SK-N-SH (cell line): ENCODE measurements at regions not wholly inside any gene's neighbourhood (a gene's known extent, or its start where the extent isn't known, plus 50 kb on each side); places are given as distances from the start of the nearest gene placed in this dataset.

Experiments used
- CTCF ChIA-PET: fragments of 300-600, 350-600 bp; formaldehyde crosslinking; extraction: SDS; loops from one replicate; lab custom pipeline; 2021; lab: Yijun Ruan, JAX
- POLR2A ChIA-PET: fragments of 350-600 bp; sonication (Branson Sonifier 250); formaldehyde crosslinking; extraction: SDS; loops from one replicate; lab custom pipeline; 2020; ENCODE audit warnings: antibody characterized with exemption, inconsistent platforms; lab: Yijun Ruan, JAX
- DNase-seq: peaks from one replicate; pipeline ENCODE4 v3.0.0; 2012
- H2AFZ ChIP-seq: fragments of 200-600 bp; sonication (generic); 2 replicates; pipeline ENCODE4 v1.8.1; 2016; ENCODE audit warnings: antibody characterized with exemption, mild to moderate bottlenecking, low read depth
- H3F3A ChIP-seq: fragments of 200-600 bp; sonication (generic); replicated peaks from 2 replicates; pipeline ENCODE3; 2016; ENCODE audit warnings: antibody characterized with exemption, mild to moderate bottlenecking; ENCODE audit not compliant: insufficient read depth
- H3K27ac ChIP-seq, 2 experiments: fragments of 200-500 bp in 1 of 2; fragments of 200-600 bp in 1 of 2; sonication (Bioruptor generic) in 1 of 2; sonication (generic), shearing (Covaris generic) in 1 of 2; 2 replicates each; pipeline versions ENCODE4 v1.5.1 to v1.6.1; 2014 to 2016; ENCODE audit warnings: low read depth in 2 of 2, inconsistent platforms in 1 of 2, low read length in 1 of 2, mild to moderate bottlenecking in 1 of 2, mixed read lengths in 1 of 2
- H3K27me3 ChIP-seq: fragments of 200-600 bp; sonication (generic), shearing (Covaris generic); 2 replicates; pipeline ENCODE4 v1.6.1; 2016; ENCODE audit warnings: mixed run types; ENCODE audit not compliant: insufficient read depth
- H3K36me3 ChIP-seq, 2 experiments: fragments of 200-500 bp in 1 of 2; fragments of 200-600 bp in 1 of 2; sonication (Bioruptor generic) in 1 of 2; sonication (generic) in 1 of 2; replicated peaks in 1 of 2; 2 replicates each; pipeline versions ENCODE3 to v1.5.1; 2014 to 2016; ENCODE audit warnings: low read length in 1 of 2, mild to moderate bottlenecking in 1 of 2; ENCODE audit not compliant: insufficient read depth in 2 of 2, control insufficient read depth in 1 of 2
- H3K4me1 ChIP-seq, 2 experiments: fragments of 200-500 bp in 1 of 2; fragments of 200-600 bp in 1 of 2; sonication (Bioruptor generic) in 1 of 2; sonication (generic), shearing (Covaris generic) in 1 of 2; 2 replicates each; pipeline versions ENCODE4 v1.5.1 to v1.6.1; 2014 to 2016; ENCODE audit warnings: low read depth in 1 of 2, low read length in 1 of 2, mixed run types in 1 of 2; ENCODE audit not compliant: insufficient read depth in 2 of 2, control insufficient read depth in 1 of 2
- H3K4me2 ChIP-seq: fragments of 200-600 bp; sonication (generic), shearing (Covaris generic); 2 replicates; pipeline ENCODE4 v1.6.1; 2017; ENCODE audit warnings: mixed run types
- H3K4me3 ChIP-seq, 2 experiments: fragments of 200-500 bp in 1 of 2; fragments of 200-600 bp in 1 of 2; sonication (Bioruptor generic) in 1 of 2; sonication (generic), shearing (Covaris generic) in 1 of 2; 2 replicates each; pipeline versions ENCODE4 v1.5.1 to v1.8.1; 2014 to 2016; ENCODE audit warnings: low read depth in 2 of 2, inconsistent platforms in 1 of 2, low read length in 1 of 2, mild to moderate bottlenecking in 1 of 2, mixed read lengths in 1 of 2, moderate library complexity in 1 of 2
- H3K79me2 ChIP-seq: fragments of 200-600 bp; sonication (generic); 2 replicates; pipeline ENCODE4 v1.8.1; 2017; ENCODE audit warnings: mild to moderate bottlenecking; ENCODE audit not compliant: insufficient read depth
- H3K9ac ChIP-seq: fragments of 200-600 bp; sonication (generic); 2 replicates; pipeline ENCODE4 v1.6.1; 2017; ENCODE audit warnings: mixed run types
- H3K9me2 ChIP-seq: fragments of 200-600 bp; sonication (generic); 2 replicates; pipeline ENCODE4 v1.6.1; 2017; ENCODE audit warnings: mixed run types
- H3K9me3 ChIP-seq: fragments of 200-600 bp; sonication (generic); 2 replicates; pipeline ENCODE4 v1.6.1; 2017; ENCODE audit warnings: mixed run types, mild to moderate bottlenecking, moderate library complexity
- H4K20me1 ChIP-seq: fragments of 200-600 bp; sonication (generic); 2 replicates; pipeline ENCODE4 v1.6.1; 2017; ENCODE audit warnings: mild to moderate bottlenecking, mixed run types; ENCODE audit not compliant: insufficient read depth
- CTCF ChIP-seq: fragments of 200-600 bp; sonication (generic); IDR thresholded peaks from 2 replicates; pipeline ENCODE4 v1.6.1; 2017; ENCODE audit warnings: antibody characterized with exemption, mild to moderate bottlenecking, moderate library complexity
- ELF1 ChIP-seq: IDR thresholded peaks from 2 replicates; pipeline ENCODE4 v1.4.0; 2012
- FOSL2 ChIP-seq: IDR thresholded peaks from 2 replicates; pipeline ENCODE4 v1.4.0; 2012; ENCODE audit warnings: low read depth, mild to moderate bottlenecking, moderate library complexity, borderline replicate concordance
- FOXJ3 ChIP-seq: sonication (generic); formaldehyde crosslinking; IDR thresholded peaks from 2 replicates; pipeline ENCODE4 v1.5.1; 2020; ENCODE audit warnings: mild to moderate bottlenecking, missing genetic modification reagents
- GATA2 ChIP-seq: sonication (generic); formaldehyde crosslinking; IDR thresholded peaks from 2 replicates; pipeline ENCODE4 v1.5.0; 2020; ENCODE audit warnings: mild to moderate bottlenecking, missing genetic modification reagents
- IRF3 ChIP-seq: fragments of 150-350 bp; IDR thresholded peaks from 2 replicates; pipeline ENCODE4 v1.6.1; 2016; ENCODE audit warnings: mild to moderate bottlenecking, low read depth, low read length
- MAX ChIP-seq: IDR thresholded peaks from 2 replicates; pipeline ENCODE4 v1.4.0; 2012; ENCODE audit warnings: low read depth
- NRF1 ChIP-seq: IDR thresholded peaks from 2 replicates; pipeline ENCODE4 v1.6.1; 2012; ENCODE audit warnings: low read depth, mild to moderate bottlenecking, low read length
- POLR2AphosphoS5 ChIP-seq: IDR thresholded peaks from 2 replicates; pipeline ENCODE4 v1.6.1; 2012; ENCODE audit warnings: low read depth, low read length
- RAD21 ChIP-seq: IDR thresholded peaks from 2 replicates; pipeline ENCODE4 v1.6.1; 2012; ENCODE audit warnings: mild to moderate bottlenecking, low read length
- RCOR1 ChIP-seq: fragments of 150-350 bp; IDR thresholded peaks from 2 replicates; pipeline ENCODE4 v1.6.1; 2017; ENCODE audit warnings: antibody characterized with exemption, low read length
- RFX5 ChIP-seq: IDR thresholded peaks from 2 replicates; pipeline ENCODE4 v1.6.1; 2012; ENCODE audit warnings: mild to moderate bottlenecking, improper control_type of control experiment, low read length
- SMC3 ChIP-seq: IDR thresholded peaks from 2 replicates; pipeline ENCODE4 v1.6.1; 2012; ENCODE audit warnings: low read depth, low read length, improper control_type of control experiment
- TAF1 ChIP-seq: IDR thresholded peaks from 2 replicates; pipeline ENCODE4 v1.6.1; 2012; ENCODE audit warnings: low read depth, mild to moderate bottlenecking, low read length, moderate library complexity, borderline replicate concordance
- TEAD4 ChIP-seq: IDR thresholded peaks from 2 replicates; pipeline ENCODE4 v1.4.0; 2012; ENCODE audit warnings: mild to moderate bottlenecking, borderline replicate concordance; ENCODE audit not compliant: insufficient read depth
- USF1 ChIP-seq: IDR thresholded peaks from 2 replicates; pipeline ENCODE4 v1.4.0; 2012; ENCODE audit warnings: low read depth, borderline replicate concordance
- USF2 ChIP-seq: fragments of 150-350 bp; IDR thresholded peaks from 2 replicates; pipeline ENCODE4 v1.6.1; 2017; ENCODE audit warnings: antibody characterized with exemption, low read length, low read depth, borderline replicate concordance
- WGBS: methylation state at CpG from one replicate; pipeline ENCODE4 v1.1.6; 2017; ENCODE audit warnings: low lambda C conversion rate; 5-methylcytosine and 5-hydroxymethylcytosine counted together
- TF ChIP-seq, protein P1 (sequence below): IDR thresholded peaks from 2 replicates; pipeline ENCODE4; 2012

- ChIA-PET CTCF (no interaction called here), POLR2A (no interaction called here)
- Histone ChIP-seq H3K36me3 (no peaks in the 10 kb centered on the region), H3K27me3 (no peaks in the 10 kb centered on the region), H4K20me1 (no peaks in the 10 kb centered on the region), H3K4me3 (no peak overlapping the region), H3K4me2 (no peak overlapping the region), H3K79me2 (no peaks in the 10 kb centered on the region), H3K4me1 (no peaks in the 10 kb centered on the region), H2AFZ (no peak overlapping the region)
- TF ChIP-seq TAF1 (no peak), MAX (no peak), FOXJ3 (no peak), NRF1 (no peak), RCOR1 (no peak), RFX5 (no peak), USF2 (no peak), TEAD4 (no peak), IRF3 (no peak), USF1 (no peak), SMC3 (no peak), GATA2 (CRISPR knock-in tag) (no peak), CTCF (no peak), RAD21 (no peak), ELF1 (no peak), FOSL2 (no peak), POLR2AphosphoS5 (no peak)
- TF ChIP-seq, protein P1, sequence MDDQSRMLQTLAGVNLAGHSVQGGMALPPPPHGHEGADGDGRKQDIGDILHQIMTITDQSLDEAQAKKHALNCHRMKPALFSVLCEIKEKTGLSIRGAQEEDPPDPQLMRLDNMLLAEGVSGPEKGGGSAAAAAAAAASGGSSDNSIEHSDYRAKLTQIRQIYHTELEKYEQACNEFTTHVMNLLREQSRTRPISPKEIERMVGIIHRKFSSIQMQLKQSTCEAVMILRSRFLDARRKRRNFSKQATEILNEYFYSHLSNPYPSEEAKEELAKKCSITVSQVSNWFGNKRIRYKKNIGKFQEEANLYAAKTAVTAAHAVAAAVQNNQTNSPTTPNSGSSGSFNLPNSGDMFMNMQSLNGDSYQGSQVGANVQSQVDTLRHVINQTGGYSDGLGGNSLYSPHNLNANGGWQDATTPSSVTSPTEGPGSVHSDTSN, result no peak
- TF ChIP-seq, all 33 proteins: peak for 0
- Histone ChIP-seq H3K9me3 (no peaks in the 10 kb centered on the region), H3F3A (no peaks in the 10 kb centered on the region), H3K9me2 (no peaks in the 10 kb centered on the region), H3K27ac (no peak overlapping the region), H3K9ac (no peak overlapping the region)
- WGBS, result 75% methylated on average over 13 of the region's 13 CpGs
- no peak for DNase-seq
Observed at GRCh38 chr2:234631646-234632514, 135.0 kb upstream of the ARL4C start.
